A549 (cell line): ENCODE measurements at regions not wholly inside any gene's neighbourhood (a gene's known extent, or its start where the extent isn't known, plus 50 kb on each side); places are given as distances from the start of the nearest gene placed in this dataset.

Source experiments
- ATAC-seq, 2 experiments: fragments of 200-7000 bp in 1 of 2; fragments of >200 bp in 1 of 2; cut with Nextera tagmentation in 1 of 2; cut with Tn5 transposase in 1 of 2; 3 replicates each; pipeline versions ENCODE4 v1.8.0 to v1.9.1; 2018 to 2020; ENCODE audit warnings: mild to moderate bottlenecking in 1 of 2, moderate library complexity in 1 of 2
- CTCF ChIA-PET: fragments of 300-600 bp; sonication (Branson Sonifier 250); formaldehyde crosslinking; extraction: SDS; loops from one replicate; lab custom pipeline; 2021; ENCODE audit warnings: antibody characterized with exemption, inconsistent platforms; lab: Yijun Ruan, JAX
- POLR2A ChIA-PET: fragments of 350-600 bp; formaldehyde crosslinking; extraction: SDS; loops from one replicate; lab custom pipeline; 2021; ENCODE audit warnings: antibody characterized with exemption, inconsistent platforms; lab: Yijun Ruan, JAX
- DNase-seq, 2 experiments: peaks; one replicate each; pipeline versions ENCODE4 v3.0.0 to v3.0.0-alpha.2; 2011 to 2016; ENCODE audit warnings: low read depth in 1 of 2, low spot score in 1 of 2
- FAIRE-seq: peaks from 2 replicates; lab custom pipeline; 2011; peaks lifted over from hg19 to GRCh38; lab: Jason Lieb, UNC
- H3K27ac ChIP-seq, 2 experiments: fragments of >200 bp; sonication (Bioruptor Twin); formaldehyde crosslinking; 3 replicates each; pipeline ENCODE4 v1.5.1; 2016 to 2017
- H3K4me1 ChIP-seq: fragments of >200 bp; sonication (Bioruptor Twin); formaldehyde crosslinking; 3 replicates; pipeline ENCODE4 v1.6.1; 2016
- H3K4me2 ChIP-seq: fragments of >200 bp; sonication (Bioruptor Twin); formaldehyde crosslinking; 3 replicates; pipeline ENCODE4 v1.6.1; 2016
- H3K4me3 ChIP-seq: fragments of >200 bp; sonication (Bioruptor Twin); formaldehyde crosslinking; 3 replicates; pipeline ENCODE4 v1.5.1; 2016
- H3K9me3 ChIP-seq: fragments of >200 bp; sonication (Bioruptor Twin); formaldehyde crosslinking; 3 replicates; pipeline ENCODE4 v1.6.1; 2016
- BHLHE40 ChIP-seq: IDR thresholded peaks from 2 replicates; pipeline ENCODE4 v1.6.1; 2012; ENCODE audit warnings: low read depth, low read length, inconsistent platforms
- CHD2 ChIP-seq: fragments of 150-350 bp; IDR thresholded peaks from 2 replicates; pipeline ENCODE4 v1.6.1; 2014; ENCODE audit warnings: low read length; ENCODE audit not compliant: partially characterized antibody
- CHD4 ChIP-seq: fragments of 200-600 bp; sonication (generic); IDR thresholded peaks from 2 replicates; pipeline ENCODE4 v1.6.1; 2016; ENCODE audit warnings: antibody characterized with exemption, mild to moderate bottlenecking, borderline replicate concordance
- HES2 ChIP-seq: fragments of >200 bp; sonication (Bioruptor Twin); formaldehyde crosslinking; IDR thresholded peaks from 2 replicates; pipeline ENCODE4 v1.6.1; 2016
- KDM1A ChIP-seq: fragments of 200-600 bp; sonication (generic); IDR thresholded peaks from 2 replicates; pipeline ENCODE4 v1.6.1; 2016; ENCODE audit warnings: low read depth, mild to moderate bottlenecking
- NFE2L2 ChIP-seq: fragments of 150-350 bp; conservative IDR thresholded peaks from 2 replicates; pipeline ENCODE4 v1.6.1; 2014; ENCODE audit warnings: low read length
- POLR2A ChIP-seq: IDR thresholded peaks from 2 replicates; pipeline ENCODE4 v1.6.1; 2012; ENCODE audit warnings: mild to moderate bottlenecking, low read length
- POLR2AphosphoS2 ChIP-seq: conservative IDR thresholded peaks from 2 replicates; pipeline ENCODE4 v1.6.1; 2012; ENCODE audit warnings: low read length, improper control_type of control experiment, inconsistent platforms
- RCOR1 ChIP-seq: fragments of 150-350 bp; IDR thresholded peaks from 2 replicates; pipeline ENCODE4 v1.6.1; 2014; ENCODE audit warnings: antibody characterized with exemption, low read length, low read depth
- RFX5 ChIP-seq: fragments of 450-650 bp; IDR thresholded peaks from 2 replicates; pipeline ENCODE4 v1.7.1; 2014; ENCODE audit warnings: antibody characterized with exemption, mild to moderate bottlenecking, moderate library complexity
- SREBF2 ChIP-seq: fragments of 450-650 bp; IDR thresholded peaks from 2 replicates; pipeline ENCODE4 v1.6.1; 2014; ENCODE audit warnings: mild to moderate bottlenecking, moderate library complexity
- ZC3H11A ChIP-seq: fragments of 450-650 bp; IDR thresholded peaks from 2 replicates; pipeline ENCODE4 v1.6.1; 2014; ENCODE audit warnings: antibody characterized with exemption, mild to moderate bottlenecking
- ZSCAN20 ChIP-seq: fragments of 250-450 bp; sonication (Bioruptor Pico); IDR thresholded peaks from 2 replicates; pipeline ENCODE4 v1.8.0; 2022; ENCODE audit warnings: mild to moderate bottlenecking, moderate library complexity
- WGBS: methylation state at CpG from one replicate; pipeline ENCODE4 v1.1.6; 2017; ENCODE audit errors: missing lambda C conversion rate; 5-methylcytosine and 5-hydroxymethylcytosine counted together
- small RNA-seq, 6 experiments: library from RNA; depleted of rRNA; stranded (forward); fragments of <200 nt; gene quantifications; one replicate each; pipeline ENCODE3, GENCODE V24; 2012
- TF ChIP-seq, protein P1 (sequence below): fragments of 450-650 bp; IDR thresholded peaks from 2 replicates; pipeline ENCODE4 v1.6.1; 2014; ENCODE audit warnings: antibody characterized with exemption

- 26% methylated on average over 2 of the region's 2 CpGs for WGBS
- POLR2A ChIA-PET: no interaction called here
These were observed 57.5 kb downstream of the MYCN start for GRCh38 chr2:15997728-15998280.

DNA sequence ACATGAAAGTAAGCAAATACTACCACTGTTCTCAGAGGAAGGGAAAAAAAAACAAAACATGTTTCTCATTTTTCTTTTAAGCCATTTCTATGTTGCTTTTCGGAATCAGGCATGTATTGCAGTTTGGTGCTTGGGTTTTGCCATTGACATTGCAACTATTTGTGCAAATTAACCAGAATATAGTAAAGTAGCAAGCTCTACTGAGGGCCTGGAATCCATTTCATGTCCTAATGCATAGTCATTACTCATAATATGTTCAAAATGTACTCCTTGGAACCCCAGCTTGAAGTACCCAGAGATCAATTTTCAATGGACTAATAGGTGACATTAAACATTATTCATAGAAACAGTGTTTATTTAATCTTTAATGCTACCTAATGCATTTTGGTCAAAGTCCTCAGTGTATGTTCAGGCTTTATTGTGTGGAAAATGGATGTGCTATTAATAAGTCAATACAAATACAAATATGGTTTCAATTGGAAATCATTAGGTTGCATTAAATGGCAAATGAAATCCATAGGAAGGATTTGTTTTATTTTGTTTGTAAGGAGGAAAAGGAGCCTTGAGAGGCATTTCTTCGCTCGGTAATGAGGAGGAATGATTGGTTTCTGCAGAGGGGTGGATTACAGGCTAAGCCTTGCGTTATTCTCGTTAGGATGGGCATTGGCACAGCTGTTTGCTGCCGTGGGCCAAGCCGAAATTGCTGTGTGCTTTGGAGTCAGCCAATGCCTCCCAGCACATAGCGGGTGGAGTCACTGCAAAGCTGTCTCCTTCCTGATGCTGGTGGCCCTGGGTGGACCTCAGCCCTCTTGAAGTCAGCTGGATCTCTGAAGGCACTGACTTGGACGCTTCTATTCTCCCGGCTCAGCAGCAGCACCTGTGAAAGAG is 56.4 kb downstream of the MYCN start:
- no peak for FAIRE-seq
- ChIA-PET CTCF (interaction anchor here (0.5 to 0.6 kb wide), 2 partner anchors 53 to 66 kb away, joined by 3 read pairs; no protein-coding TSS in a partner anchor), POLR2A (no interaction called here)
- Histone ChIP-seq H3K4me1 (no peaks in the 10 kb centered on the region), H3K4me3 (no peak overlapping the region), H3K4me2 (no peak overlapping the region), H3K9me3 (no peaks in the 10 kb centered on the region), H3K27ac (no peak overlapping the region)
- no peak for TF ChIP-seq POLR2AphosphoS2
- TF ChIP-seq CHD2: no peak
- TF ChIP-seq, protein P1, sequence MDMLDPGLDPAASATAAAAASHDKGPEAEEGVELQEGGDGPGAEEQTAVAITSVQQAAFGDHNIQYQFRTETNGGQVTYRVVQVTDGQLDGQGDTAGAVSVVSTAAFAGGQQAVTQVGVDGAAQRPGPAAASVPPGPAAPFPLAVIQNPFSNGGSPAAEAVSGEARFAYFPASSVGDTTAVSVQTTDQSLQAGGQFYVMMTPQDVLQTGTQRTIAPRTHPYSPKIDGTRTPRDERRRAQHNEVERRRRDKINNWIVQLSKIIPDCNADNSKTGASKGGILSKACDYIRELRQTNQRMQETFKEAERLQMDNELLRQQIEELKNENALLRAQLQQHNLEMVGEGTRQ: no peak
- no peak for TF ChIP-seq ZSCAN20 (CRISPR knock-in tag)
- no peak for TF ChIP-seq NFE2L2
- TF ChIP-seq CHD4: no peak
- no peak for TF ChIP-seq RFX5
- no peak for TF ChIP-seq RCOR1
- no peak for TF ChIP-seq POLR2A
- no peak for TF ChIP-seq BHLHE40
- TF ChIP-seq SREBF2: no peak
- no peak for TF ChIP-seq KDM1A
- no peak for ATAC-seq
- DNase-seq: no peak
- WGBS: 15% methylated on average over 10 of the region's 10 CpGs

More at GRCh38 chr2:15997728-15998280, 57.5 kb downstream of the MYCN start:
- H3K9me3 ChIP-seq: no peaks in the 10 kb centered on the region
- CTCF ChIA-PET: no interaction called here
- no peak overlapping the region for H3K4me3 ChIP-seq
- FAIRE-seq (no peak), DNase-seq (no peak), ATAC-seq (no peak)
- TF ChIP-seq HES2 (no peak), ZC3H11A (no peak)
- no peak overlapping the region for H3K4me2 ChIP-seq
- no peak overlapping the region for H3K27ac ChIP-seq
- no peaks in the 10 kb centered on the region for H3K4me1 ChIP-seq

Small RNAs in the stretch of these regions (small RNA-seq; reads per million reads assigned to genes)
- gene AC174048.1 (0 reads per million in 6 experiments), gene RF00561 (0 reads per million in 6 experiments)
